Hematopoietic multipotent progenitor cell (in vitro differentiated cells): ENCODE measurements at regions not wholly inside any gene's neighbourhood (a gene's known extent, or its start where the extent isn't known, plus 50 kb on each side); places are given as distances from the start of the nearest gene placed in this dataset.
"Not testable (repeated sequence)": the region's sequence is repeated elsewhere in the genome, so short reads cannot be mapped to it uniquely, and the experiment has no call there.

Experiments used
- DNase-seq, 3 donors: peaks; one replicate each; pipeline ENCODE4 v3.0.0-alpha.2; 2011 to 2015; ENCODE audit warnings: low read depth in 2 of 3, low spot score in 2 of 3

DNA sequence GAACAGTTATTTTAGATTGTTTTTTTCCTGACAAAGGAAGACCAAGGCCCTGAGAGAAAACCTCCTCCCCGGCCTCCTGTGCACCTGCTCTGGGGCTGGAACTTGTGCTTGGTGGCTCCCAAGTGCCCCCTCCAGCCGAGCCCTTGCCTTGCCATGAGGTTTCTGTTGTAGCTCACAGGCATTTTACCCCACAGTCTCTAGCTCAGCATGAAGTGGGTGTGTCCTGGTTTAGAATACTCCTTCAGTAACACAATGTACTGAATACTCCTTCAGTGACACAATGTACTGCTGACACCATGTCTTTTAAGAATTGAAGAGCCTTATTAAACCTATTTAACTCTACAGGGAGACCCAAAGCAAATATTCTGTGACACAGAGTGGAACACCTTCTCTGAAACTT is 116.1 kb downstream of the OR4M2 start:
- not testable (repeated sequence) for DNase-seq

DNA sequence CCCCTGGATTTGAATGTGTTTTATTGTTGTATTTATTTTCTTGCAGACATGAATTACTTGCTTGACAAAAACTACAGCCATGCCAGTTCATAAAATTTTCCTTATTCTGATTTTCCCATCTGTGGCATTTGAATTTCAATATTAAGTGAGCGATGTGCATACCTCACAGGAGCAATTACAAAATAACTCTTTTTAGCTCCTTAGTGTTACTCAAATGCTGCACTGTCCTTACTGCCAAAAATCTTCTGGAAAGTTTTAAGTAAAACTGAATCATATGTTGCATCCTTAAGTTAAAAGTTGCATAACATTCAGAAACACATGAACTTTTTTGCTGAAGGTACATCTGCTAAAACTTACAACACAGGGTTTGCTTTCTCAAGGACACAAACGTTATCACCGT is 120.1 kb downstream of the OR4M2 start:
- not testable (repeated sequence) for DNase-seq

DNA sequence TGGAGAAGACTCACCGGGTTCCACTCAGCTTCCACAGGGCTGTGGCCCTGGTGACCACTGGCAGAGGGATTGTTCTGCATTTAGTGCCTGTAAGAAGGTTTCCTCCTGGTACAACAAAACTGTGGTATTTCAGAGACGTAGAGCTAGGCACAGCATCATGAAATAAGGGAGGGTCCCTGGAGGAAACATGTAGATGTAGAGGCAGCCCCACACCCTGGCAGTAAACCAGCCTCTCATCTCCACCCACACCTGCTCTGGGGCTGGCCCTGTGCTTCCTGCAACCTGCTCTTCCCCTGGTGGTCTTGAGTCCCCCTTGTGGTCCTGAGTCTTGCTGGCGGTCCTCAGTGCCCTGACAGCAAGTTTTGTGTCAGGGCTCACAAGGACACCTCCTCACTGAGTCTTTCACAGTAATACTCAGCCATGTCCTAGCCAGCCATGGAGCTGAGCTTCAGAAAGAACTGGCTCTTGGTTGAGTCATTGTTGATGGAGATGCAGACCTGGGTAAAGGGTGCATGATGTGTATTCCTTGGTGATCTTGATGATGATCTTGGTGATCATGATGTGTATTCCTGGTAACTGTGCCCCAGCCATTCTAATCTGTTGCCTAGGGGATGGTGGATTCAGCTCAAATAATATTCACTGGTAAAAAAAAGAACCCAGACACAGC is 121.8 kb downstream of the OR4M2 start:
- not testable (repeated sequence) for DNase-seq

DNA sequence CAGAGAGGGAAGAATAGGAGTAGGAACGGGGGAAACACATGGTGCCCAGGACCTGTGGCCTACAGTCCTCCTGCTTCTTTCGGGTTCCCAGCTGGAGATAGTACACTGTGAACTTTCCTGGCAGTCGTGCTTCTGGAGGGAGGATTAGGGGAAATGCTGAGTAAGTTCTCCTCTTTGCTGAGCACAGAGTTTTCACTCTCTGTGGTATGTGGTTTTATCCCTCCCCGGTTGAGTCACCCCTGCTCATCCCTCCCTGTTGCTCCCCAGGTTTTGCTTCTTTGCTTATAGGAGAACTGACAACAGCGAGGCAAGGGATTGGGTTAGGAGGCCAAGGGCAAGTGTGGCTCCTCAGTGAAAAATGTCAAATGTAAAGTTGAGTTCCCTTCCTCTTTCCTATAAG is 122.9 kb downstream of the OR4M2 start:
- DNase-seq, result not testable (repeated sequence)

DNA sequence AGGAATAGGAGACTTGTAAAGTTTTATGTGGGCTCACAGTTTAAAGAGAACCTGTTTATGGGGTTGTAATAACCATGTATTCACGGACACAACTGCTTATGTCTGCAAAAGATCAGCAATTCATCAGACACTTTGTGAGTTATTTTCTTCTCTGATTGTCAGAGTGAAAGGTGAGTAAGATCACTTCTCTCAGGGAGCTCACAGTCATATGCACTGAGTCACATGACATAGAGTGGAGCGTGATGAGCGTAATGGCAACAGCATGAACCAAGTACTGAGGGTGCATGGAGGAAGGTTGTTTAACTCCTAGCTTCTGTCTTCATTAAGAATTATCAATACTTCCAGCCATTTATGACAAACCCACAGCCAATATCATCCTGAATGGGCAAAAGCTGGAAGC is 128.8 kb downstream of the OR4M2 start:
- DNase-seq, result not testable (repeated sequence)

DNA sequence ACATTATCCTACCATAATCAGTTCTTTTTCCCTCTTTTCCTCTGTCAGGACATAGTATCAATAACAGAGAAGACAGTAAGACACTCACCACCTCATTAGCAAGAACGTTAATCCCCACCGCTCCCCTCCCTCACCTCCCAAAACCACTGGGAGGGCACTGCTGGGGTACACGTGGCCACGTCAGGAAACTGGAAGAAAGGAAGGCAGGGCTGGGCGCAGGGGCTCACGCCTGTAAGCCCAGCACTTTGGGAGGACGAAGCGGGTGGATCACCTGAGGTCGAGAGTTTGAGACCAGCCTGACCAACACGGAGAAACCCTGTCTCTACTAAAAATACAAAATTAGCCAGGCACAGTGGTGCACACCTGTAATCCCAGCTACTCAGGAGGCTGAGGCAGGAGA is 142.3 kb downstream of the OR4M2 start:
- not testable (repeated sequence) for DNase-seq

DNA sequence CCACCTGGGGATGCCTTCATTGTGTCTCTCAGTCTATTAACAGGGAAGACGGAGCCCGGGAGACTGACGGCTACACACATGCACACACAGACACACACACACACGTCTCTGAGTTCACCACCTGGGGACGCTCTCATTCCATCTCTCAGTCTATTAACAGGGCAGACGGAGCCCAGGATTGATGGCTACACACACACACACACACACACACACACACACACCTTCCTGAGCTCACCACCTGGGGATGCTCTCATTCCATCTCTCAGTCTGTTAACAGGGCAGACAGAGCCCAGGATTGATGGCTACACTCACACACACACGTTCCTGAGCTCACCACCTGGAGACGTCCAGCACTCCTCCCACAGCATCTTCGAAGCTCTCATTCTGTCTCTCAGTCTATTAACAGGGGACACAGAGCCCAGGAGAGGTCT is 143.9 kb downstream of the OR4M2 start:
- no peak for DNase-seq

DNA sequence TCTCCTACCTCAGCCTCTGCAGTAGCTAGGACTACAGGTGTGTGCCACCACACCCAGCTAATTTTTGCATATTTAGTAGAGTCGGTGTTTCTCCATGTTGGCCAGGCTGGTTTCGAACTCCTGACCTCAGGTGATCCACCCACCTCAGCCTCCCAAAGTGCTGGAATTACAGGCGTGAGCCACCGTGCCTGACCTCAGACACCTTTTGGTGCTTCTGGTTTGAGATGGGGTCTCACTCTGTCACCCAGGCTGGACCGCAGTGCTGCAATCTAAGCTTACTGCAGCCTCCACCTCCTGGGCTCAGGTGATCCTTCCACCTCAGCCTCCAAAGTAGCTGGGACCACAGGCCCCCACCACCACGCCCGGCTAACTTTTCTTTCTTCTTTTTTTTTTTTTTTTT is 144.6 kb downstream of the OR4M2 start:
- DNase-seq, result not testable (repeated sequence)

DNA sequence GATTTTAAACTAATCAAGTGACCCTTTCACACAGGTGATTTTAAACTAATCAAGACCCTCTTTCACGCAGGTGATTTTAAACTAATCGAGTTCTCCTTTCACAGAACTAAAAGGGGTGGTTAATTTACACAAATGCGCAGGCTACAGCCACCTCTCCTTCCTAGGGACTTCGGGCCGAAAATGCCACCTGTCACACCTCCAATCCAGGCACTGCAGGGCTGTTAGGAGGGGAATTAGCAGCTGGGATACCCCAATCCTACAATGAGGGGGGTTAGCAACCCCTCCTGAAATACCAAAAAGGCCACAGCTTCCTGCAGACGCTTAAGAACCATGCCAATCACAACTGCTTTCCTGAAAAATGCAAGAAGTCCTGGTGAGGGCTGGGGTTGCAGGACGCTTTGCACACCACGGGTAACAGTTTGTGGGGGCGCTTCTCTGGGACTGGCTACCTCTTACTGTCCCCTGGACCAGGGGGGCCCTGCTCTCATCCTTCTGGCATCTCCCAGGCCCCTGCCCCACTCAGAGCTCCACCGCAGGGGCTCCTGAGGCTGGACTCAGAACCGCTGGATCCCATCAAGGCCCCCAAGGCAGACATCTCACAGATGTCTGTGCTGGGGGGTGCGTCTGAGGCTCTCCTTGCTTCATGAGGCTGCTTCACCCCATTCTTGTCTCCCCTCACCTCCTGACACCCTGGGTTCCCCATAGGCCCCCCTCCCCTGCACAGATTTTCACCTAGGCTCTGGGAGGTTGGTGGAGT is 145.9 kb downstream of the OR4M2 start:
- DNase-seq, result no peak

DNA sequence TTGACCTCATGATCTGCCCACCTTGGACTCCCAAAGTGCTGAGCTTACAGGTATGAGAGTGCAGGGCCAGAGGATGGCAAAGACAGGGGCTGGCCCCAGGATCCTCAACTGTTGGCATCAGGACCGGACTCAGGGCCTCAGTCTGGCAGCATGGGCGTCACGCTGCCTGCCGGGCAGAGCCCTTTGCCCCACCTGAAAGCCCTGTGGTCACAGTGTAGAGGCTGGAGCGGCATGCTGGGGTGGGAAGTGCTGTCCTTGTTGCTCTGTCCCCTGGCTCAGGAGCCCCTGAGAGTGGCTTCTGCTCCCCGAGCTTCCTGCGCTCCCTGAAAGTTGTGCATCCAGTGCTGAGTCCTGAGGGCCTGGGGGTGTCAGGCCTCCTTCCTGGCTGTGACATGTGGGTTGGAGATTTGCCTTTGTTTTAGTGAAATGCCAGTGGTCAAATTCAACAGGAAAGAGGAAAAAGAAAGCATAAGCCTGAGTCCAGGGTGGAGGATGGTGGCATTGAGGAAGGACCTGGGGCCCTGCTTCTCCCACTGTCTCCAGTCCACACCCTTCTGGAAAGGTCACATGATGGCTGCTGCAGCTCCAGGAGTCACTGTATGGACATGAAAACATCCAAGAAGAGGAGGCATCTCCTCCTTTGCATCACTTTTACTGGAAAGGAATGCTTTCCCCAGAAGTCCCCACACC is 147.2 kb downstream of the OR4M2 start:
- DNase-seq, result no peak

DNA sequence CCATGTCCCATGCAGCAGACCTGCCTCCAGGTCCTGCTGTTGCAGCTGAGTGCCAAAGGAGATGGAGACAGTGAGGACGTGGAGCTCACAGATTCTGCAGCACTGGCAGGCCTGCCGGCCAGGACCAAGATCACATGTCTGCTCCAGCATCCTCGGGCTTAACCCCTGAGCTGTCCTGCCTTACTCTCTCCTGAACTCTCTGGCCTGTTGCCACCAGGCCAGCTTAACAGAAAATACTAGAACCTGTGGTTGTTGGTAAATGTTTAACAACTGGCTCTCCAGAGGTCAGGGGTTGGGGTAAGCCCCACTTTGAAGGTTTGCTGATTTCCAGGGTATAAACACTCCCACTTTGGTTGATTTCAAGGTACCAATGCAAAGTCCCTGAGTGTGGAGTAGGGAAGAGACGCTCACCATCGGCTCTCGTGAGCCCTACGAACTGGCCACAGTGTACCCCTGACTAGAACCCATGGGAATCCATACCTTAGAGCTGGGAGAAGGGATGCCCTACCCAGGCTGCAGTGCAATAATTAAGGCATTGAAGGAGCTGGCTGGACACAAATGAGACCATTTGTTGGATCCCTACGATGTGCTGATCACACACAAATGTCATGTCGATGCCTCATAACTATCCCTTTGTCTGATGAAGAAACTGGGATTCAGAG is 147.9 kb downstream of the OR4M2 start:
- no peak for DNase-seq

DNA sequence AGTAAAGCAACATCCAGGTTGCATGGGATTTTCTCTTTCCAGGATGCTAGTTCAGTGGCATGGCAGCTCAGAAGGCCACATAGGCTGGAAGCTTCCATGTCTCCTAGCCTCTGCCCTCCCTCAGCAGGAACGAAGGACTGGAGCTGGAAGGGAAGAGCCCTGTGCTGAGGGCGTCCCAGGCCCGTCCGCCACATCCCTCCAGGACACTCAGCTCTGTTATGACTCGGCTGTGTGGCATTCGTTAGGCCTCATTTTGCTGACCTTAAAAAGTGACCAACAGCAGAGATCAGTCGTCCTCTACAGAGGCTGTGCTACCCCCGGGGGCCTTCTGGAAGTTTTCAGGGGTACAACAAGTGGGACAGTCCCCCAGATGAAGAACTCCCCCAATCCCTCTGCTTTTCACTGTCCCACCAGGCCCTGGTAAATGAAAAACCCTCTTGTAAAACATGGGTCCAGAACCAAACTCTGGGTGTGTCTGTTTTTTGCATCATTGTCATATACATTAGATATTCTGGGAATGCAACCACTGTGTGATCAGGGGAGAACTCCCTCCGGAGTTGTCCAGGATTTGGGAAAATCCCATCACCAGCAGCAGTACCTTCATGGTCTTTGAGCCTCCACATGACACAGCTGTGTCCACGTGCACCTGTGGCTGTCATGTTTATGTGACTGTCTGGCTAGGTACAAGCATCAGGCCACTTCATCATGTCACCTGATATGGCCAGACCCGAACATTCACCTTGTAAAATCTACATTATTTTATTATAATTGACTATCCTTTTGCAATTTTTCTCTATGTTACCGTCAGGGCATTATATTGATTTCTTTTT is 149.9 kb downstream of the OR4M2 start:
- DNase-seq, result no peak

DNA sequence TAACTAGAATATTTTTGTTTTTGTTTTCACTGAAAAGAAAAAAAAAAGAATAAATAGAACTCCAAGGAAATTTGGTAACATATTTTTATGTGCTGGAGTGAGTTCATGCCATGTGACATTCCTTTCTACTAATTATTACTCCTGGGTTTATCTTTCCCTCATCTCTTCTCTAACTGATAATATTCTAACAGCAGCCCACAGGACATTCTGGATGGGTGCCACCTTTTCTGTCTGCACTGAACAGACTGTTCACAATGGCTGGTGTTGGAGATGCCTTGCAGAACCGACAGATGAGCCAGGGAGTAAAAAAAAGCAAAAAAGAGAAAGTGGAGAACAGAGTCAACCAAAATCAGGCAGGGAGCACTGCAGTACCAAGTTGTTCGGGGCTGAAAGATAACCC is 151.3 kb downstream of the OR4M2 start:
- DNase-seq, result no peak

DNA sequence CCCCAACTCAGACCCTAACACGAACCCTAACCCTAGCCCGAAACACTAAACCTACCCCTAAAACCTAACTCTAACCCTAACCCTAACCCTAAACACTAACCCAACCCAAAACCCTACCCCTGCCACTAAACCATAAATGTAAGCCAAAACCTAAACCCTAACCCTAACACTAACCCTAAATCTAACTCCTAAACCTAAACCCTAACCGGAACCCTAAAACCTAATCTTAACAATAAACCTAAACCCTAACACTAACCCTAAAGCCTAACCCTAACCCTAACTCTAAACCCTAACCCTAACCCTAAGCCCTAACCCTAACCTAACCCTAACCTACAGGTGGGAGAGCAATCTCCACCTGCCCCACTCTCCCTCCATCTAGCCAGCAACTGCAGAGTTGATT is 152.3 kb downstream of the OR4M2 start:
- no peak for DNase-seq

DNA sequence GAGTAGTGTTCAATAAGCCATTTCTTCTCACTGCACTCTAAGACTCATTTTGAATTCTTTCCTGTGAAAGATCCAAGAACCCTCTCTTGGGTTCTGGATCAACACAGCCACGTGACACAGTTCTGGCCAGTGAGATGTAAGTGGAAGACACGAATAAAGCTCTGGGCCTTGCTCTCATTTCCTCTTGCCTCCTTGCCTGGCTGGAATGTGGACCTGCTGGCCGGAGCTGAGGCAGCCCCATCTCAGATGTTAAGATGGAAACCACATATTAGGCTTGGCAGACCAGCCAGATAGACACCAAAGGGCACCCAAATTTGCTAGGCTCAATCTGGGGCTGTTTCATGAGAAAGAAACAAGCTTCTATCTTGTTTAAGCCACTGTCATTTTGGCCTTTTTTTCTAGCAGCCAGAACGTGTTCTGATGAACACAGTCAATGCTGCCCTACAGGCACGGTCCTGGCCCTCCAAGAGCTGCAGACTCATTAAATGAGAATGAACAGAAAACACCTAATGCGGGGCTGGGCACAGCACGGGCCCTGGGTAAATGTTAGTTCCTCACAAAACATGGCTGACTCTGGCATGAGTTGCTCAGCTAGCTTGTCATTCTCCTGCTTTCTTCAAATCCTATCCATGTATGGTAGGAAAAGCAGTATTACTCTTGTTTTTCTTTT is 155.1 kb downstream of the OR4M2 start:
- DNase-seq, result not testable (repeated sequence)

DNA sequence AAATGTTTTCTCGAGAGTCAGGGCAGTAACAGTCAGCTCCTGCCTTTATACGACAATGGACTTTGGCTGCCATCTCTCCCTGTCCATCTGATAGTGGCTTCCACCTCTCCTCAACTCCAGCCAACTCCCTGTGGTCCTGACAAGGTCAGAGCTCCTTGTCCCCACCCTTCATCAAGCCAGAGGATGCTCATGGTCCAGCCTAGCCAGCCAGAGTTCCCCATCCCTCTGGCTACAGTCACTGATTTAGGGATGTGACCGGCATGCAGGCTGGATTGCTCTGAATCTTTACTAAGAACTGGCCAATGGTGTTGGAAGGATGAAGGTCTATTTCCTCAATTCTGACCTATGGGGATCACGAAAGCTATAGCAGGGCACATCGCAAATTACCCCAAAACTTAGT is 156.1 kb downstream of the OR4M2 start:
- no peak for DNase-seq

DNA sequence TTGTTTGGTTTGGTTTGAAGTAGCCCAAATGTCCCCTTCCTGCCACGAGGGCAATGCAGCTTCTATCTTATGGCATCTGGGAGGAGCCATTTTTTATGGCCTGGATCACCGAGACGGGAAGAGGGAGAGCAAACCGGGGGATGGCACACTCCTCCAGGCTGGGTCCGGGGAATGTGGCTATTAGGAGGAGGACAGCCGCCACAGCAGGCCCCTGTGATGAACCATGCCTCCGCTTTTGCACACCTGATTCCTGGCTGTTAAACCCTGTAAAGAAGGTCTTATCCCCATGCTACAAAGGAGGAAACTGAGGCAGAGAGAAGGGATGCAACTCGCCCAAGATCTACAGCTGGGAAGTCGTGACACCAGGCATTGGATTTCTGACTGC is 157.6 kb downstream of the OR4M2 start:
- no peak for DNase-seq

DNA sequence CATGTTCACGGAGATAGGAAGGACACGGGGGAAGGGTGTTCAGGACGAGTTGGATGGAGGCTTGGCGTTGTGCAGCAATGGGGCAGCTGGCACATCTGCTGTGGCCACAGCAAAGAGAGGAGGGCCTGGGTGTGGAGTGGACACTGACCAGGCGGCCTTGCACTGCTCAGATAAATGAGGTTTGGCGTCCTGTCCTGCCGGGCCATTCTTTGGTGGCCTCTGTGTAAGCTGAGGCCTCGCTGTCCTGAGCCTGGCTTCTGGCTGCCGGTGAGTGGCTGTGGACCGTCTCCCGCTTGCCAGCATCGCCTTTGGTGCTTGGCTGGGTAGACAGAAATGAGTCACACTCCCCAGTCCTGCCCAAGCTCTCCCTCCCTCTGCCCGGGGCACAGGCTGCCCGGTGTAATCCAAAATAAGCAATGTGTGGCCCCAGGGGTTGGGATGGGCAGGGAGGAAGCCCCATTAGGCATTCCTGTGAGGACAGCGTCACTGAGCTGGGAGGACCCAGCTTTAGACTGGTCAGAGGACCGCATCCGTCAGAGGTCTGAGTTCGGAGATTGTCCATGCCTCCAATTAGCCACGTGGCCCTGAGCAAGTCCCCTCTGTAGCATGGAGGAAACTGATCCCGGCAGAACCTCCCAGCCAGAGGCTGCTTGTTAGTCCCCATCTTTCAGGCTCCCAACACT is 158.1 kb downstream of the OR4M2 start:
- not testable (repeated sequence) for DNase-seq
